Sigmoid colon (tissue), 6 donors: ENCODE measurements at regions not wholly inside any gene's neighbourhood (a gene's known extent, or its start where the extent isn't known, plus 50 kb on each side); places are given as distances from the start of the nearest gene placed in this dataset.

ENCODE experiments used
- DNase-seq: peaks from one replicate; pipeline ENCODE4 v3.0.0-alpha.2; 2019
- H3K27ac ChIP-seq, 4 donors: fragments of 200-600 bp; sonication (generic); one replicate each; pipeline ENCODE4 v1.5.1; 2016 to 2019; ENCODE audit warnings: mild to moderate bottlenecking in 1 of 4
- H3K27me3 ChIP-seq, 3 donors: fragments of 200-600 bp; sonication (generic); one replicate each; pipeline ENCODE4 v1.5.1; 2019; ENCODE audit warnings: mild to moderate bottlenecking in 1 of 3
- H3K36me3 ChIP-seq, 4 donors: fragments of 200-600 bp; sonication (generic); one replicate each; pipeline ENCODE4 v1.5.1; 2016 to 2019
- H3K4me1 ChIP-seq, 4 donors: fragments of 200-600 bp; sonication (generic); one replicate each; pipeline ENCODE4 v1.5.1; 2017 to 2019
- H3K4me3 ChIP-seq, 4 donors: fragments of 200-600 bp; sonication (generic); one replicate each; pipeline ENCODE4 v1.5.1; 2017 to 2019; ENCODE audit warnings: mild to moderate bottlenecking in 2 of 4, moderate library complexity in 1 of 4
- H3K9me3 ChIP-seq, 4 donors: fragments of 200-600 bp in 3 of 4; sonication (generic) in 3 of 4; one replicate each; pipeline versions ENCODE4 v1.5.1 to v1.6.1; 2013 to 2019
- EP300 ChIP-seq, 4 donors: sonication (generic); formaldehyde crosslinking; IDR thresholded peaks; one replicate each; pipeline ENCODE4 v1.6.1; 2017; ENCODE audit warnings: antibody characterized with exemption in 4 of 4
- POLR2A ChIP-seq, 2 donors: fragments of 450-650 bp; IDR thresholded peaks; one replicate each; pipeline ENCODE4 v1.6.1; 2016; ENCODE audit warnings: antibody characterized with exemption in 2 of 2, mild to moderate bottlenecking in 2 of 2, moderate library complexity in 2 of 2
- POLR2AphosphoS5 ChIP-seq, 4 donors: sonication (generic); formaldehyde crosslinking; IDR thresholded peaks; one replicate each; pipeline ENCODE4 v1.6.1; 2017; ENCODE audit warnings: antibody characterized with exemption in 4 of 4
- WGBS, 2 donors: extraction: QIAGEN DNeasy Blood & Tissue Kit; methylation state at CpG; one replicate each; pipeline ENCODE4 v1.1.7; 2013; 5-methylcytosine and 5-hydroxymethylcytosine counted together
- intact Hi-C: fragments of 100-400 bp; cut with DNase I; formaldehyde crosslinking; loops from one replicate; pipeline ENCODE4 v1.15.1; 2023
- TF ChIP-seq, protein P1 (sequence below), 4 experiments: fragments of 450-650 bp in 3 of 4; fragments of 200-600 bp in 1 of 4; IDR thresholded peaks; one replicate each; pipeline ENCODE4 v1.5.1; 2016 to 2019; ENCODE audit warnings: antibody characterized with exemption in 4 of 4, mild to moderate bottlenecking in 3 of 4, moderate library complexity in 2 of 4
- donor health status: healthy with polysubstance abuse.
- donor health status: healthy.

GRCh38 chr4:26033389-26033788 lies 119.4 kb downstream of the SMIM20 start:
- Histone ChIP-seq H3K27me3 (no peaks in the 10 kb centered on the region), H3K27ac (peak overlapping the region; percentile 62 to 73 (median 68)), H3K9me3 (no peaks in the 10 kb centered on the region), H3K4me3 (no peak overlapping the region), H3K4me1 (peaks cover 0 to 28% (median 20%) of the 10 kb centered on the region in 4 donors), H3K36me3 (no peaks in the 10 kb centered on the region)
- DNase-seq = no peak
- no peak for TF ChIP-seq POLR2A (IDR thresholded peaks at IDR 0.05)
- no peak for TF ChIP-seq POLR2AphosphoS5 (IDR thresholded peaks at IDR 0.05)
- TF ChIP-seq EP300 (IDR thresholded peaks at IDR 0.05) = no peak
- TF ChIP-seq, protein P1, sequence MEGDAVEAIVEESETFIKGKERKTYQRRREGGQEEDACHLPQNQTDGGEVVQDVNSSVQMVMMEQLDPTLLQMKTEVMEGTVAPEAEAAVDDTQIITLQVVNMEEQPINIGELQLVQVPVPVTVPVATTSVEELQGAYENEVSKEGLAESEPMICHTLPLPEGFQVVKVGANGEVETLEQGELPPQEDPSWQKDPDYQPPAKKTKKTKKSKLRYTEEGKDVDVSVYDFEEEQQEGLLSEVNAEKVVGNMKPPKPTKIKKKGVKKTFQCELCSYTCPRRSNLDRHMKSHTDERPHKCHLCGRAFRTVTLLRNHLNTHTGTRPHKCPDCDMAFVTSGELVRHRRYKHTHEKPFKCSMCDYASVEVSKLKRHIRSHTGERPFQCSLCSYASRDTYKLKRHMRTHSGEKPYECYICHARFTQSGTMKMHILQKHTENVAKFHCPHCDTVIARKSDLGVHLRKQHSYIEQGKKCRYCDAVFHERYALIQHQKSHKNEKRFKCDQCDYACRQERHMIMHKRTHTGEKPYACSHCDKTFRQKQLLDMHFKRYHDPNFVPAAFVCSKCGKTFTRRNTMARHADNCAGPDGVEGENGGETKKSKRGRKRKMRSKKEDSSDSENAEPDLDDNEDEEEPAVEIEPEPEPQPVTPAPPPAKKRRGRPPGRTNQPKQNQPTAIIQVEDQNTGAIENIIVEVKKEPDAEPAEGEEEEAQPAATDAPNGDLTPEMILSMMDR (IDR thresholded peaks at IDR 0.05) = no peak
- 87 to 92% methylated on average over 1 of the region's 1 CpG for WGBS, 2 donors
- intact Hi-C loops = no loop called here

DNA sequence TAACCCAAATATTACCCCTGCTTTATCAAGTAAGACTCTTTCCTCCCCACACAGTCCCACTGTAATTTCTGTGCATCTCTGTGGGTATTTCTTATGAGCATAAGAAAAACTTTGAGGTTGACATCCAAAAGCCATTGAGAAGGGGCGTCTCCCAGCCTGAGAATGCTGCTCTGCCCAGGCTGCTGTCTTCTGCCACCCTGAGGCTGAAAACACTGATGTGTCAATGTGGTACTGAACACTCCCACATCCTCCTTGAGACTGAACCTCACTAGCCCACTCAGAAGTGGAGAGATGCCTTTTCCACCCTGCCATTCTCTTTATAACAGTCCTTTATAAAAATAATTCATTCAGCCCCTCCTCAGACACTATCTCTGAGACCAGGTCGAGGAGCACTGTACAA lies 120.8 kb downstream of the SMIM20 start:
- WGBS, 2 donors = 56 to 62% methylated on average over 2 of the region's 2 CpGs
- intact Hi-C loops = no loop called here
- H3K9me3 ChIP-seq = no peaks in the 10 kb centered on the region
- H3K27me3 ChIP-seq = no peaks in the 10 kb centered on the region
- H3K27ac ChIP-seq = no peak overlapping the region
- TF ChIP-seq EP300 (IDR thresholded peaks at IDR 0.05) (no peak), POLR2A (IDR thresholded peaks at IDR 0.05) (no peak)
- TF ChIP-seq, protein P1 (IDR thresholded peaks at IDR 0.05) = no peak
- no peak overlapping the region for H3K4me3 ChIP-seq
- H3K4me1 ChIP-seq = peaks cover 0 to 16% (median 10%) of the 10 kb centered on the region in 4 donors
- no peak for DNase-seq
- H3K36me3 ChIP-seq = no peaks in the 10 kb centered on the region

- Histone ChIP-seq H3K36me3 (no peaks in the 10 kb centered on the region), H3K9me3 (no peaks in the 10 kb centered on the region), H3K27me3 (no peaks in the 10 kb centered on the region), H3K4me1 (peaks cover 0 to 16% (median 9%) of the 10 kb centered on the region in 4 donors), H3K27ac (no peak overlapping the region), H3K4me3 (no peak overlapping the region)
- 81 to 83% methylated on average over 5 of the region's 5 CpGs for WGBS, 2 donors
- no peak for DNase-seq
- TF ChIP-seq EP300 (IDR thresholded peaks at IDR 0.05) (no peak), POLR2AphosphoS5 (IDR thresholded peaks at IDR 0.05) (no peak), POLR2A (IDR thresholded peaks at IDR 0.05) (no peak)
- TF ChIP-seq, protein P1 (IDR thresholded peaks at IDR 0.05) = no peak
- intact Hi-C loops = no loop called here
These were observed 121.9 kb downstream of the SMIM20 start for GRCh38 chr4:26035921-26036320.

- Histone ChIP-seq H3K27me3 (no peaks in the 10 kb centered on the region), H3K4me1 (no peaks in the 10 kb centered on the region), H3K9me3 (no peaks in the 10 kb centered on the region), H3K27ac (no peak overlapping the region), H3K36me3 (no peaks in the 10 kb centered on the region), H3K4me3 (no peak overlapping the region)
- intact Hi-C loops = no loop called here
- peak in 1 of 4 donors; percentile 13 for TF ChIP-seq POLR2AphosphoS5 (IDR thresholded peaks at IDR 0.05)
- TF ChIP-seq EP300 (IDR thresholded peaks at IDR 0.05) = no peak
- 66 to 75% methylated on average over 9 of the region's 9 CpGs for WGBS, 2 donors
- peak; percentile 61 for DNase-seq
These were observed 125.8 kb downstream of the SMIM20 start for GRCh38 chr4:26039639-26040359.

- TF ChIP-seq EP300 (IDR thresholded peaks at IDR 0.05) = no peak
- no peak for TF ChIP-seq POLR2AphosphoS5 (IDR thresholded peaks at IDR 0.05)
- TF ChIP-seq, protein P1 (IDR thresholded peaks at IDR 0.05) = no peak
- TF ChIP-seq POLR2A (IDR thresholded peaks at IDR 0.05) = no peak
- no peak overlapping the region for H3K4me3 ChIP-seq
- H3K36me3 ChIP-seq = no peaks in the 10 kb centered on the region
- DNase-seq = no peak
- peaks cover 0 to 19% (median 17%) of the 10 kb centered on the region in 4 donors for H3K4me1 ChIP-seq
- H3K27me3 ChIP-seq = no peaks in the 10 kb centered on the region
- H3K9me3 ChIP-seq = no peaks in the 10 kb centered on the region
- intact Hi-C loops = no loop called here
- WGBS, 2 donors = 78 to 80% methylated on average over 2 of the region's 2 CpGs
- no peak overlapping the region for H3K27ac ChIP-seq
These were observed 130.5 kb downstream of the SMIM20 start for GRCh38 chr4:26044524-26044923.
